ENCODE measurements at regions not wholly inside any gene's neighbourhood (a gene's known extent, or its start where the extent isn't known, plus 50 kb on each side); places are given as distances from the start of the nearest gene placed in this dataset.

DNA sequence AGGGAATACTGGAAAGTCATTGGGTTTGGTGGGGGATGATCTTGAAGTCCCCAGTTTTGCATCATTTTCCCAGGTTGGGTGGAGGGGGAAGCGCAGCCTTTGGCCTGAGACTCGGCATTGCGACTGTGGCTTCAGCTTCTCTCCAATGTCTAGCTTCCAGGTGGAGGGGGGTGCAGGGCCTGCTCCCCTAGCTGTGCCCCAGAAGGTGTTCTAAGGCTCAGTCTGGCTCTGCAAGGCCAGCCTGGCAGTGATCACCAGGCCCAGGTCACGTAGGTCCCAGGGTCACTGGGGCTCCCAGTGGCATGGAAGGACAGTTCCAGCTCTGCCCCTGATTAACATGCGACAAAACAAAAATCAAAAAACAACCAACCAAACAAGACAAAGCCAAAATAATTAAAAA, 56.9 kb upstream of the HAAO start:
- DNase-seq = no peak

DNA sequence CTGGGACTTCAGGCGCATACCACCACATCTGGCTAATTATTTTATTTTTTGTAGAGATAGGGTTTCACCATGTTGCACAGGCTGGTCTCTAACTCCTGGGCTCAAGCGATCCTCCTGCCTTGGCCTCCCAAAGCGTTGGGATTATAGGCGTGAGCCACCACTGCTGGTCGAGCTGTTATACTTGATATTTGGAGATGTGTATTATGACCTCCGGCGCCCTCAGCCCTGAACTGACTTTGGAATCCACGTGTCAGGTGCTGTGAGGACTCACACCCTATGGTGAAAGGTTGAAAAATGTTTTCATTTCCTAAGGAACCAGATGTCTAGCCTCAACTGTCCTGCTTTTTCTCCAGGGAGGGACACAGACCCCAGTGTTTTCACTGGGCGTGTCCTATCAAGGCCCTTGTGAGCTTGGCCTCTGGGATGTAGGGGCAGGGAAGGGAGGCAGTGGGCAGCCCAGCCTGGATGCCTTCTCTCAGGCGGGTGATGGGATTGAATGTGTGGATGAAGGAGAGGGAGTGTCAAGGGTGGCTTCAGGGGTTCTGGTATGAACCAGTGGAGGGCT, 56.4 kb upstream of the HAAO start:
- no peak for DNase-seq

DNA sequence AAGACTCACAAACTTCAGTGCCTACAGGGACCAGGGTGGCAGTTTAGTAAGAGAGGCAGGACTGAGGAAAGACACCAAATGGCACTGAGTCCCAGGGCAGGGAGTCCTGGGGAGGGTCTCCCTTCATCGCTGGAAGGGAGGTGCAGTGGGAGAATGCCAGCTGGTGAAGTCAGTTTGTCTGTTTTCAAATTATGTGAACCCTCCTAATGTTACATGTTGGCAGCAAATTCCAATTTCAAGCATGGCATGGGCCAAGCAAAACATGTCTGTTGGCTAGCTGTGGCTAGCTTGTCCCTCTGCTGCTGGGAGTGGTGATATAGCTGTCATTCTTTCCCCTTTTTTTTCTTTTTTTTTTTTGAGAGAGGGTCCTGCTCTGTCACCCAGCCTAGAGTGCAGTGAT, 55.9 kb upstream of the HAAO start:
- DNase-seq = no peak

DNA sequence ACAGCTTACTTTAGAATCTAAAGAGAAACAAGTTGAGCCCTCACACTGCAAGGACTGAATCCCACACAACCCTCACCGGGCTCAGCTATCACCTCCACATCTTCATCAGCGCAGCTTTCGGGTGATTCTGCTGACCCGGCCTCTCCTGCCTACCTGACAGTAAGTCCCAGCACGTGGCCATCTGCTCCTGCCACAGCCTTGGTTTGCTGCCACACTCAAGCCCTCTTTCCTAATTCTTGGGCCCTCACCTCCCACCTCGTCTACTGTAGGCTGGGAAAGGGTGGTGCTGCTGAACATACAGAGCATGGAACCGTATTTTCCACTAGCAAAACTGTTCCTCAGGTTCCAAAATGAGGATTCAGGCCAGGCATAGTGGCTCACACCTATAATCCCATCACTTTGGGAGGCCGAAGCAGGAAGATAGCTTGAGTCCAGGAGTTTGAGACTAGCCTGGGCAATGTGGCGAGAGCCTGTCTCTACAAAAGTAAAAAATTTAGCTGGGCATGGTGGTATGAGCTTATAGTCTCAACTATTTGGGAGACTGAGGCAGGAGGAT, 55.3 kb upstream of the HAAO start:
- DNase-seq = no peak

DNA sequence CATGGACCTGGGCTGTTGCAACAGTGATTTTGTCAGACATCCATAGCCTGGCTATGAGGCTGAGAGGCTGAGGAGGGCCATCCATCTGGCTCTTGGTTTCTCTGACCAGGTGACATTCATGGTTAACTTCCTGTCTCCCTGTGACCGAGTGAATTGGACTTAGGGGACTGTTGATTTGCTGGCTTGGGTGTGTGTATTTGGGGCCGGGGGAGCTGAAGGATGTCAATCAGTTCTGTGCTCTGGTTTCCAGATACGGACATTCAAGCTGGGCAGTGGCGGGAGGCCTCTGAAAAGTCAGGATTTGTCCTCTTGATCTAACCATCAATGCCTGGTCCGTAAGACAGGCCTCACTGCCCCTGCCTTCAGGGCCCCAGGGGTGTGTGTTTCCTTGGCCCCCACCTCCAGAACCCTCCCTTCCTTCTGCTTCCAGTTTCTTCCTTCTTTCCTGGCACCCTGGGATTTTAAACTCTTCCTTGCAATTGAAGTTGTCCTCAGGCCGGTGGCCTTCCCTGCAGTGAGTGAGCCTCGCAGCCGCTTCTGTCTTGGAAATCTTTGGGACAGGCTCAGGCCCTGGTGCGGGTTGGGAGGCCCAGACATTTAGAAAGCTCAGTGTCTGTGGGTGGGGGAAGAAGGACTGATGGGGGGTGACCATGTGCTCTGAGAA, 54.7 kb upstream of the HAAO start:
- DNase-seq = no peak

DNA sequence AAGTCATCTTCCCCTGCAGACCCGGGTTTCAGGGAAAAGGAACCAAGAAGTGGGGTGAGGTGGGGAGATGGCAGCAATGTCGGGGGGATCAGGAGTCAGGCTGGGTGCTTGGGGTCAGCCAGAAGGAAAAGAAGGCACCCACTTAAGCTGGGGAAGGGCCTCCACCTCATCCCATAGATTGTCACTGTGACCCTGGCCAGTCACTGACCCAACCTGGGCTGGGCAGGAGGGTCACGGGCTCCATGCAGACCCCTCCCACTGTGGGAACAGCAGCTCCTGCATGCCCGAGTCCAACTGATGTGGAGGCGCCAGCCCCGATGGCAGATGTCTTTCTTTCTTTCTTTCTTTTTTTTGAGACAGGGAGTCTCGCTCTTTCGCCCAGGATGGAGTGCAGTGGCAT, 53.6 kb upstream of the HAAO start:
- DNase-seq = no peak

DNA sequence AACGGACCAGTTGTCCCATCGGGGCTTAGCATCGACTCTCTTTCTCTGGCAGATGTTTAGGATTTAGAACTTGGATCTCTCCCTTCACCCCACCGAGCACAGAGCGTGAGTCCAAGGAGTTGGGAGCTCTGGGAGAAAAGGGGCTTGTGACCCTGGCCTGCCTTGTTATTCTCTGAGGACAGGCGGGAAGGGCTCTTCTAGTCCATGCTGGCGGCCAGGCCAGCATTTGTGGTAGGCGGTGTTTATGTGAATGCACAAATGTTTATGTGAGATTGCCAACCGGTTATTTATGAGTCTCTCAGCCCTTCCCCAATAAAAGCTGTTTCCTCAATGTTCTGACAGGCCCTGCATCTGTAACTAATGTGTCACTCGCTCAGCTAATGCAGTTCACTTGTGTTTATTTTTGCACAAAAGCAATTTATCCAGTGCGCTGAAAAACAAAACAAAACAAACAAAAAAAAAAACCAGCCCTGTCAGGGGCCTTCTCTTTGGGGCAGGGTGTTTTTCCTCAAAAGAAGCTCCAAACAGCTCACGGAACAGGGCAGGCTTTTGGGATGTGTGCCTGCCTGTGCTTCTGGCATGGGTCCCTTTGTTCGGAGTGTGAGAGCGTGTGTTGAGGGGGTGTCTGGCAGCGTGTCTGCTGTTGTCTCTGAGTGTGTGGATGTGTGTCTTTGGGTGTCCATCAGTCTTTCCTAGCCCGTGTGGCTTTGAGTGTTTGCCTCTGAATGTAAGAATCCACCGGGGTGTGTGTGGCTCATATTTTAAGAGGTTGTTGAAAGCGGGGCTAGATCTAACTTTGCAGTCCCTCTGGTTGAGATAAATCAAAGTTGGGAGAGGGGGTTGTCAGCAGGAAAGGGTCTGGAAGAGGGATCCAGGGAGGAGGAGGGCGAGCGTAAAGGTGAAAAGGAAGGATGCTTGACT, 52.8 kb upstream of the HAAO start:
- DNase-seq = no peak

DNA sequence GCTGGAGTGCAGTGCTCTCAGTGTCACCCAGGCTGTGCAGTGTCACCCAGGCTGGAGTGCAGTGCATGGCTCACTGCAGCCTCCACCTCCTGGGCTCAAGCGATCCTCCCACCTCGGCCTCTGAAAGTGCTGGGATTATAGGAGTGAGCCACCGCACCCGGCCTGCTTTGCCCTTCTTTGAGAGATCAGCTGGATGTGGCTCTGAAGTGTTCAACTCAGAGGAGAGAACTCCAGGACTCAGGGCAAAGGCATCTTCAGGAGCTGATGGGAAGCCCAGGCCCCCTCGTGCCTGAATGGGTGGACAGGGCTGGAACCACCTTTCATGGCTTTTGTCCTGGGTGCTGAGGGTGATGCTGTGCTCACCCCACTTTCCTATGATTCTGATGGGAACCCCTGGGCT, 52.0 kb upstream of the HAAO start:
- DNase-seq = no peak

DNA sequence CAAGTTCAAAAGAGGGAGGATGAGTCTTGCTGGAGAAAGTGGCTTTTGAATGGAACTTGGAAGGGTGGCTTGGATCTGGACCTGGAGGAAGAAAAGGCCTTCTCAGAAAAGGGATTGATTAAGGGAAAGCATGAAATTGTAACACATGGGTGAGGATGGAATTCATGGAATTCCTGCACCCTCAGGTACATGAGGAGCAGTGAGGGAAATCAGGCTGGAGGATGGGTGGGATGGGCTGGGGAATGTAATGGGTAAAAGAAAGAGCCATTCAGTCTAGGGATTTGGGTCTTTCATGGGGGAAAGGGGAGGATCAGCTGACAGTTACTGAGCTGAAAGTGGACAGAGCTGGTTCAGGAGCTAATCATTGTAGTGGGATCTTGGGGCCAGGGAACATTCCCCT, 51.2 kb upstream of the HAAO start:
- DNase-seq = no peak

DNA sequence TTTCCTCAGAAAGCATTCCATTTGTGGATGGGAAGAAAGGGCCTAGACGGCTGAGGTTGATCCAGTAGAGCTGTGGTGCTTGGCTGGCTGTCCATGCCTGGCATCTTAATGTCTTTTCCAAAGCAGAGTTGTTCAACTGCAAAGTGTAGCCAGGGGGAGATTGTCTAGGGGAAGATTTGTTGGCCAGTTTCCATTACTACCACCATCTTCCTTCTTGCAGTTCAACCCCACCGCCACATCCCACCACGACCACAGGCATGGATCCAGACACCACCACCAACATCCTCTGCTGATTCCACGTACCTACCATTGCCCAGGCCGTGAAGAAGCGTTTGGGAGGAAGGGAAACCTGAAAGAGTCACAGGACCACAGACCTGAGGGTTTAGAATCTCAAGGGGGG, 50.7 kb upstream of the HAAO start:
- no peak for DNase-seq

DNA sequence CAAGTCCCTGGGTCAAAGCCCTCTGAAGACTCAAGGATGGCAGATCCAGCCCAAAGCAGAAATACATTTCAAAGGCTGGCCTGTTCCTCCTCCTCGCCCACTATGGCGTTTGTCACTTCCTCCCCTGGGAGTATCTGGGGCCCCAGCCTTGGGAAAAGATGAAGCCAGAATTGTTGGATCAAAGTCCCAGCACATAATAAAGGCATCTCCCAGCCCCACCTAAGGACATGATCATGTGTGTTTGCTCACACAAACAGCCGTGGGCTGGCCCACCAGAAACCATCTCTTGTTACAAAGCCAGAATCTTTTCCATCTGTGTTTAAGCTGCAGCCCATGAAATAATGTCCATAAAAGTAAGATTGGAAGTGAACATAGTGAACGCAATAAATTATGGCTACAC, 50.1 kb upstream of the HAAO start:
- no peak for DNase-seq
